ENCODE measurements at regions not wholly inside any gene's neighbourhood (a gene's known extent, or its start where the extent isn't known, plus 50 kb on each side); places are given as distances from the start of the nearest gene placed in this dataset.
"Not testable (repeated sequence)": the region's sequence is repeated elsewhere in the genome, so short reads cannot be mapped to it uniquely, and the experiment has no call there.

DNA sequence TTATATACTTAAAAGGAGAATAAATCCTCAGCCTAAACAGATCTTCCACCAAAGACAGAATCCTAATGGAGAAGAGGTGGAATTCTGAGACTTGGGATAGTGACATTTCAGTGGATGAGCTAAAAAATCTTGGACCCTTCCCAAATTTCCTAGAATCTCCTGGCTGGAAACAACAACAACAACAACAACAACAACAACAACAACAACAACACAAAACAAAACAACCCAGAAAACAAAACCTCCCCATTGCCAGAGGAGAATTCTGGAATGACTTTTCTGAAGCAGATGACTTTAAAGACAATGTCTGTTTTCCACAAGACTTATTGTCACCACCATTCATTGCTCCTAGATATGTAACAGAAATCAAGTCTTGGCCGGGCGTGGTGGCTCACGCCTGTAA, 322.1 kb downstream of the ARL4A start:
- DNase-seq = no peak

- DNase-seq = no peak
Observed at GRCh38 chr7:13014011-13014410, 326.6 kb downstream of the ARL4A start.

GRCh38 chr7:13016036-13016581, 328.7 kb downstream of the ARL4A start:
- DNase-seq = no peak

DNA sequence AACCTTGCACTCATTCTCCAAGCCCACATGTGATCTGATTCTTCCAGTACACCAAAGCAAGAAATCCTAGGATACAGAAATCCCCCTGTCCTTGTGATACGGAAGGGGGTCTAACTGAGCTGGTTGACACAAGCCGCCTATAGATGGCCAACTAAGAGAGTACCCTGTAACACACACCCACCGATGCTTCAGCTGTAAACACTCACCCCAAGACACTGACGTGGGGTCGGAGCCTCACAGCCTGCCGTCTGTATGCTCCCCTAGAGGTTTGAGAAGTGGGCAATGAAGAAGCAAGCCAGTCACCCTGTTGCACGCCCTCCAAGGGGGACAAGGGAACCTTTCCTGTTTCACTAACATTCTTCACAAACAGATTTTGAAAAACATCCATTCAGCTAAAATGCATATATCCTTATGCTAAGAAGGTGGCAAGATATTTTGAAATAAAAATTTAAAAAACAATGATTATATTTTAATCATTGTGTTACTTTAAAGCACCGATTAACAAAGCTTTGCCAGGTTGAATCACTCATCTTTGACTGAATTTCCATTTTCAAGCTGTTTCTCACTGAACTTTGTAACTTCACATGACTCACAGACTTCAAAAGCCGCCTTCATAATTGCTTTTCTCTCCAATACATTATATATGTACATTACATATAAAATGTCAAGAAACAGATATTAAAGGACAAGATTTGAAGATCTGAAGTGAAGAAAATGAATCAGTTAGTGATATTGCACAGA, 329.3 kb downstream of the ARL4A start:
- DNase-seq = no peak

DNA sequence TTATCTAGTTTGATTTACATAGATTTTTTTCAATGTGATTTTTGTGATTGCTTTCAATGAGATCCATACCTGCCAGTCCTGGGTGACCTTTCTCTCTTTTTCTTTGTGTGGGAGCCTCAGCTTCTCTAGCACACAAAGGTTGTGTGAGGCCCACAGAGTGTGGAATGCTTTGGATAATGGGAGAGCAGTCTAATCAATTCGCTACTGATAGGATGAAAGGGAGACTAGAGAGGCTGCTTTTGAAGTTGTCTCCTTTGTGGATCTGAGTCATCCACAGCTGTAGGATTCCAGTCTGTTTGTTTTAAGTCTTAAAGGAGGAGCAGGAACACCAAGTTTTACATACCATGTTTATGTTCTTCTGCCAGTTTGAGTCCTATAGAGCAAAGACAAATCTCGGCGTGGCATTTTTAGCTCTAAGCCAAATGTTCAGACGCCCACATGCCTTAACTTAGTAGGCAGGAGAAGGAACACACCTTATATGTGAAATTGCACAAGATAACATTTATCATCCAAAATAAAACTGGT, 330.0 kb downstream of the ARL4A start:
- DNase-seq = no peak

DNA sequence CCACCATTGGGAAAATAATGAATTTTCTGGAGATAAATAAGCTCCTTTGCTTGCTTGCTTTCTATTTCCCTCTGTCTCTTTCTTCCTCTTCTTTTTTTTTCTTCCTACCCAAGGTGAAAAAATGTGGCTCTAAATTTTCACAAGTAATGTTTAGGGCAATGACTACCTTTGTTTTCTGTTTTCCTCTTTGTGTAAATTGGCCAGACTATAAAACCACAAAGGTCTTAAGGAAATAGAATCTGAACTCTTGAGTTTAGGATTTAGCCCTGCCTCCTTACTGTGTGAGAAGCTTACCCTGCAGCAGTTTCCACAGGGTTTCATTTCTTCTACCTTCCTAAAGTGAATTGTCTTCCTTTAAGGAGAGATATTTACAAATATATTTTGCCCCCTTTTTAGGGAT, 330.4 kb downstream of the ARL4A start:
- DNase-seq = no peak

DNA sequence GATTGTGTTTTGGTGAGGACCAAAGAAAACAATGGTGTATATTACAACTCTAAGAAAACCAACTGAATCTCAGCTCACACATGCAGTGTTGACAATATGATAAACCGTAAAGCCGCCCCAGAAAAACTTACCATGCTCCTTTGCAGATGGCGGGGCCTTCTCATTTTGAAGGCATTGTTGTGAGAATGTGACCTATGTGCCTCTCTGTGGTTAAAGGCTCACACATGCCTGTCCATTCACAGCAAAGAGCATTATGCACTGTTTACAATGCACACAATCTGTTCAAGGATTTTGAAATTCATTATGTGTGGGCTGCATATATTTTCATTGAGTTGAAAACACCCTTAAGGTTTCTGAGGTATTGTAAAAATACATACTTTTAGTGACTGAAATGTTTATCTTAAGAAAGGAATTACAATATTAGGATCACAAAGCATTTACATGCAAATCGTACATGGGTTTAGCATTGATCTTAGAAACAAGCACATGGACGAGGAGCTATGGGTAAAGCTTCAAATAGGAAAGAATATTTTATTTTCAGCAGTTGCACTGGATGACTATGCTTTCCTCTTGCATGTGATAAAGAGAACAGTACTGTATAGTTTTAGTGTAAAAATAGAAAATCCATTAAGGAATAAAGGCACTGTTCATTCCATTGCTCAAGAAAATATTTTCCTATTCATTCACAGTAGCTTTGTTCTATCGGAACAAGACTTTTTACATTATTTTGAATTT, 334.3 kb downstream of the ARL4A start:
- no peak for DNase-seq

GRCh38 chr7:13024121-13024674, 336.8 kb downstream of the ARL4A start:
- no peak for DNase-seq

DNA sequence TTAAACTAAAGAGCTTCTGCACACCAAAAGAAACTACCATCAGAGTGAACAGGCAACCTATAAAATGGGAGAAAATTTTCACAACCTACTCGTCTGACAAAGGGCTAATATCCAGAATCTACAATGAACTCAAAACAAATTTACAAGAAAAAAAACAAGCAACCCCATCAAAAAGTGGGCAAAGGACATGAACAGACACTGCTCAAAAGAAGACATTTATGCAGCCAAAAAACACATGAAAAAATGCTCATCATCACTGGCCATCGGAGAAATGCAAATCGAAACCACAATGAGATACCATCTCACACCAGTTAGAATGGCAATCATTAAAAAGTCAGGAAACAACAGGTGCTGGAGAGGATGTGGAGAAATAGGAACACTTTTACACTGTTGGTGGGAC, 337.6 kb downstream of the ARL4A start:
- not testable (repeated sequence) for DNase-seq

DNA sequence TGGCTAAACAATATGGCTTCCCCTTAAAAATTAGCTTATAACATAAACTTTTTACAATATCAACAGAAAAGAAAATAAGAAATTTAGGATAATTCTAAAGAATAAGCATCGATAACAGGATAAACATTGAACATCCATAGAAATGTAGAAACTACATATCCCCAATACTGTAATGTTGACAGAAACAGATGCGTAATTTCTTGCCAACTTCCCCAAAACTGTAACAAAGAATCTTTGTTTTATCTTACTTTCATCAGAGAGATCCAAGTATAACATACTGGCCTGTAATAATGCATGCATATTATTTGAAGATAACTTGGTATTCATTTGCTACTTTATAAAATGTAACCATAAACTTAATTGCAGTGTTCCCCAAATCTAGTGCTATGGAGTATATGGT, 339.9 kb downstream of the ARL4A start:
- DNase-seq = no peak

GRCh38 chr7:13028036-13028824, 340.8 kb downstream of the ARL4A start:
- no peak for DNase-seq

- no peak for DNase-seq
Observed at GRCh38 chr7:13028825-13029099, 341.3 kb downstream of the ARL4A start.

DNA sequence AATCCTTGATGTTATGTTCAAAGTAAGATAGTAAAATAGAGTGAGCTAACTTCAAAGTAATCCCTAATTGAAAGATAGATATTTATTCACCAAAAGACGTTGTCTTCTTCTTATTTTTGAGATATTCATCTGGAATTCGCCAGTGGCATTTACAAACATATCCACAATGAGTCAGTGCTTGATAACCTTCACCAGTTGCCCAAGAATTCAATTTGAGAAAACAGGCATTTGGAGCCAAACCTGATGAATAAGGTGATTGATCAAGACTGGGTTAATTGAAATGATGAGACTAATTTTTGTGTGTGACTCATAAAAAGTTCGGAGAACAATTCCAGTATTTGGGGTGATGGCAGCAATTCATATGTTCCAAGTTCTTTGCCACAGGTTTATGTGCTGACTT, 344.0 kb downstream of the ARL4A start:
- DNase-seq = no peak

DNA sequence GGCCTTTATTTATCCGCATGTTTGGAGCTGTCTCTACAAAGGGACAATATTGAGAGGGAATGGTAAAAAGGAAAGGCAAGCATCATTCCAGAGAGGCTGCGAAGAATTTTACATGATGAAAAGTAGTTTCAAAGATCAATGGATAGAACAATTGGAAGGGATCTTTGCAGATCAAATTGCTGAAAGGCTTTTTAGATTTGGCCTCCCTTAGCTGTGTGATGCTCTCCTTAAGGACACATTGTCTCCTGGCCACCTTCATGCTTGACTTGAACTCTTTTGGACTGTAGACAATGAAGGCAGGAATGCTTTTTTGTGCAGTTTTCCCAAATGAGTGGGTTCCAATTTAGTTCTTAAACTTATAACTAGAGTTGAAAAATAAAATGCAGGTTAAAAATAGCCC, 344.7 kb downstream of the ARL4A start:
- DNase-seq = no peak

DNA sequence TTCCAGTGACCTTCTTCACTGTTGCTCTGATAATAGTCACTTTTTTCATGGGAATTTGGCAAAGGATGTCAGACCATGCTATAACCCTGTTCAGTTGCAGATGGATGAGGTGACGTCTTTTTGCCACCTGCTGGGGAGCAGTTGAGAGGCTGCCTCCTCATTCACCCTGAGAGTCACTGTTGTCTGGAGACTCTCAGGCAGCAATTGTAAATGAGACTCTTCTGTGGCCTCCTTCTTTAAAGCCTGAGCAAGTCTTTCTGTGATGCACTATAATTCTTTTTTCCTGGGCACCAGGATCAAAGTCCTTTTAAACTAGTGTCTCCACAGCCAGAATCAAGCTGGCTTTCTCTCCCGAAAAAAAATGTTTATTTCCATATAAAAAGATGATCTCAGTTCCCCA, 345.1 kb downstream of the ARL4A start:
- no peak for DNase-seq

DNA sequence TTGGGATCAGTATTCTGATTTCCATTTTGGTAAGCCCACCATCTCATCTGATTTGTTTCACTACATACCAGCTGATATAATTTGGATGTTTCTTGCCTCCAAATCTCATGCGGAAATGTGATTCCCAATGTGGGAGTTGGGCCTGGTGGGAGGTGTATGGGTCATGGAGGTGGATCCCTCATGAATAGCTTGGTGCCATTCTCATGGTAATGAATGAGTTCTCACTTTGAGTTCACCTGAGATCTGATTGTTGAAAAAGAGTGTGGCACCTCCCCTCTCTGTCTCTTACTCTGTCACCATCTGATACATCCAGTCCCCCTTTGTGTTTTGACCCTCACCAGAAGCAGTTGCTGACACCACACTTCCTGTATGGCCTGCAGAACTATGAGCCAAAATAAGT, 347.3 kb downstream of the ARL4A start:
- DNase-seq = no peak

- DNase-seq = no peak
Observed at GRCh38 chr7:13035233-13035632, 347.8 kb downstream of the ARL4A start.

DNA sequence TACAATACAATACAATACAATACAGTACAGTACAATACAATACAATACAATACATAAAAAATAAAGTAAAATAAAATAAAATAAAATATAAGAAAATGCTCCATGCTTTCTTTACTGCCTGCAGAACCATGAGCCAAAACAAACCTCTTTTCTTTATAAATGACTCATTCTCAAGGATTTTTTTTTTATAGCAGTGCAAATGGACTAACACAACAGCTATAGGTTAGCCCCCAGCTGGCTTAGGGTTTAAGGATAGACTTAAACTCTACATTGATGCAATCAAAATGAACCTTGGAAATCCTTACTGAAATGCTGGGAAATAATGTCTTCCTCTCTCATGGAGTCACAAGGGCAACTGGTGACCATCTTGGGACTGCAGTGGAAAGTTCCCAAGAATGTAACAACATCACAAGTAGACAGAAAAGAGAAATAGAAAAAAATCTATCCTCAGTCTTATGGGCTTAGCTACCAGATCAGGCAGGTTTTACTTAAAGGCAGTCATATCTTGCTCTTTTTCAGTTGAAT, 348.9 kb downstream of the ARL4A start:
- no peak for DNase-seq

DNA sequence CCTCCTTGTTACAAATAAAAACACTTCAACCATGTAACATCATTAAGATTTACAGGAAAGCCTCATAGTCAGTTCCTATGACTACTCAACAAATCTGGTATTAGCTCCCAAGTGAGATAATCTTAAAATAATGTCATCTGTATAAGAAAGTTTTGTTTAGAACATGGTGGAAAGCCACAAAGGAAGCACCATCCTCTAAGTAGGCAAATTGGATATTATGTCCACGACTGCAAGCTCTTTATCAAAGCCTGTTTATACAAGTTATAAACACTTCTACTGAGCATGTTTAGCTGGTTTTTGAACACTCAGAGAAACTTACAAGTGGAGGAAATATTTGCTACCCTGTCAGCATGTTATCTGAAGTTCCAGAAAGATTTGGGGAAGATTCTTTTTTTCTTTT, 349.8 kb downstream of the ARL4A start:
- DNase-seq = no peak

DNA sequence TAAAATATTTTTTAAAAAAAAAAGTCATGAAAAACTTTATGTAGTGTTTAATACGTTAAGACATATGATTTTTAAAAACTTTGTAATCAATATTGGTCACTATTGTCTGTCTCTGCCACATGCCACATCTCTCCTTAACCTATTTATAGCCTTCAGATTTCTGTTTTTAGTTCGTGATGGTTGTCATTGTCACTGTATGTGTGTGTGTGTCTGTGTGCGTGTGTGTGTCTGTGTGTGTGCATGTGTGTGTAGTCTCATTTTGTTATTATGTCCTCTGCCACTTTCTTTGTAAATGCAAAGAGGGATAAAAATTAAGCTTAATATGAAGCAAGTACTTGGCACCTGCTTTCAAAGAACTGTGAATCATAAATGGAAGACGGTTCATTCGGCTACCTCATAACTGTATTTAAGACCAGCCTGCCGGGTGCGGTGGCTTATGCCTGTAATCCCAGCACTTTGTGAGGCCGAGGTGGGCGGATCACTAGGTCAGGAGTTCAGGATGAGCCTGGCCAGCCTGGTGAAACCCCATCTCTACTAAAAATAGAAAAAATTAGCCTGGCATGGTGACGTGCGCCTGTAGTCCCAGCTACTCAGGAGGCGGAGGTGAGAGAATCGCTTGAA, 354.0 kb downstream of the ARL4A start:
- no peak for DNase-seq

DNA sequence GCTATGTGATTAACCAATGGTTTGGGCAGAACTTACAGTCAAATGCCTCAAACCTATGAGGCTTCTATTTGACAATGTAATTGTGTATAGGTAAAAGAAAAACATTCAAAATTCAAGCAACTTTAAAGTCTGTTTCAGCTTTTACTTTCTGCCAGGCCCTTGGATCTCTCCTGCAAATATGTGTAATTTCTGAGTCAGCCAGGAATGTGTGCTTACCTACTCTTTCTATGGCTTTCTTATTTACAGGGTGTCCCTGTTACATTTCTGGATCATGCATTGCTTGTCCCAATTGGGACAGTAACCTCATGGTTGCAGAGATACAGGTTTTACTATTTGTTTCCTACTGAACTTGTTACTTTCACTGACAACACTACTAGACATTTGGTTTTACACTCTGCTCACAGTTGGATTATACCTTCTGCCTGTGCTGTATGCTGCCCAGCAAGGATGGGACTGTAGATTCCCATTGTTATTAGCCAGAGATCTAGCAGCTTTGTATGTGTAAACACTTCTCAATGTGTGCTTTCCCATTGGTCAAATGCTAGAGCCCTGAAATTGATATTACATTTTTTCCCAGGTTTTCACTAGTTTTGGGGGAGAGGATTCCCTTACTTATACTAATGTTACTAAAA, 355.3 kb downstream of the ARL4A start:
- no peak for DNase-seq

GRCh38 chr7:13044309-13044708, 356.9 kb downstream of the ARL4A start:
- no peak for DNase-seq

Measured in NCI-H1436 (cell line).